ENCODE measurements at regions not wholly inside any gene's neighbourhood (a gene's known extent, or its start where the extent isn't known, plus 50 kb on each side); places are given as distances from the start of the nearest gene placed in this dataset.
"Not testable (repeated sequence)": the region's sequence is repeated elsewhere in the genome, so short reads cannot be mapped to it uniquely, and the experiment has no call there.

DNA sequence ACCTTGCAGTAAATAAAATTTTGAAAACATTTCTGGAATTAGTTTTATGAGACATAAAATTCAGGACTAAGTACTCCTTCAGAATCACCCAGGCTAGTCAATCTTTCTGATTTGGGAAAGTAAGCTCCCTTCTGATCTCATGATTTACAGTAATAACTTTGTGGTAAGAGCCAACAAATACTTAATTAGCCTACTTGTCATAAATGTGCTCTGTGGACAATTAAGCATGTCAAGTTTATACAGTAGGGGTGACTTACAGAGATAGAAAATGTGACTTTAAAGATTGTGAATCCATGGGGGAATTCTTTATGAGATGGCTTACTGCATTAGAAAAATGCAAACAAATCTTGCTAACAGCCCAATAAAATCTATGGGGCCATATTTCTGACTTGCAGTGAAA is 616.9 kb upstream of the GHITM start:
- DNase-seq, result no peak

DNA sequence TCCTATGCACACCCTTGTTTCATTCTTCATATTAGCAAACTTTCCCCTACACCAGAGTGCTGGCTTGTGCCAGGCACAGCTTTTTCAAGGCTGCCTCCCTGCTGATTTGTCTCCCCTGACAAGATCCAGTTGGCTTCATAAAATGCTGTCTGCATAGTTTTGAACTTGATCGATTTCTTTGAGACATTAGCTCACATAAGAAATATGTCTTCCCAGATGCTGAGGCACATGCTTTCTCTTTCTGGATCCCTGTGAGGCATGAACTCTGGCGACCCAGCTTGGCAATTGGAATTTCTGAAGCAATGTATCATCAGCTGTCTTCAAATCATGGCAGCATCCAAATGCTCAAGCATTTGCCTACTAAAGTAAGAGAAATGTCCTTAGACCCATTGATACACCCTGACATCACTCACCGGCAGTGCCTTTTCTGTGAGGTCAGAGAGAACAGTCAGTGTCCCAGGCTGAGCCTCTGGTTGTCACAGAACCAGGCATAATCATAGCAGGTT is 616.4 kb upstream of the GHITM start:
- DNase-seq, result peak; percentile 20

DNA sequence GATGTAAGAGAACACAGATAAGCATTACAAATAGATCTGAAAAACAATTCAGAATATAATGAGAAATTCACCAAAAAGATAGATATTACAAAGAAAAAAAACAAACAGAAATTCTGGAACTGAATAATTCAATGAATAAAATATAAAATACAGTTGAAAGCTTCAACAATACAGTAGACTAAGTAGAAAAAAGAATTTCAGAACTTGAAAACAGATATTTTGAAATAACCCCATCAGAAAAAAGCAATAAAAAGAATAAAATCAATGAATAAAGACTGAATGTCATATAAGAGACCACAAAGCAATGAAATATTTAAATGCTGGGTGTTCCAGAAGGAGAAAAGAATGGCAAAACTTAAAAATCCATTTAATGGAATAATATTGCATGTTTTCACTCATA is 611.4 kb upstream of the GHITM start:
- no peak for DNase-seq

DNA sequence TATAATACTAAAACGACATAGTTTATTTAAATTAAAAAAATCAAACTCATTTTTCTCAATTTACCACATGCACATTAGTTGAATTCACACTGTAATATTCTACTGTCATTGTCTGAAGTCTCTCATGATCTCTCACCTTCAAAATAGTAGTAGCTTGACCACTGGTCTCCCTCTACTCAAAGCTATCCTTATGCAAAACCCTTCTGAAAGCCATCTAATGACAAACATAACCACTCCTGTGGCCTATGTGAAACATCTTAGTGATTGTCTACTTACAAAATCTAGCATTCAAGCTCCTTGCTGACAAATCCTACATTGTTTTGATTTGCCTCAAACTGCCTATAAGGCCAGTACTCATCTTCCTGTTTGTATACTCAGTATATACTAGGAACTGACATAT is 606.0 kb upstream of the GHITM start:
- no peak for DNase-seq

DNA sequence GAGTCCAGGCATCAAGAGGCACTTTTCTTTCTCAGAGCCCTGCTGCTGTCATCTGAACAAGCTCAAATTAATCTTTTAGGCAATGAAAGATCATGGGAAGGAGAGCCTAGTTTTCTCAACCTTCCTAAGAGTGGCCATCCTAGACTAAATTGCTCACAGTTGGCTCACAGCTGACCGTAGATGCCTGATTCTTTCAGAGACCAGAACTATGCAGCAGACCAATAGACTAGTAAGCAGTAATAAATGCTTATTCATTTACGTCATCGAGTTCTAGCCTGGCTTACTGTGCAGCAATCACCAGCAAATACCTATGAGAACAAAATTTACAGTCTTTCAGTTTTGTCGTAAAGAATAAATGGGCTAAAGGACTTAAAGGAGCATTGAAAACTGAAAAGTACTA is 602.9 kb upstream of the GHITM start:
- no peak for DNase-seq

DNA sequence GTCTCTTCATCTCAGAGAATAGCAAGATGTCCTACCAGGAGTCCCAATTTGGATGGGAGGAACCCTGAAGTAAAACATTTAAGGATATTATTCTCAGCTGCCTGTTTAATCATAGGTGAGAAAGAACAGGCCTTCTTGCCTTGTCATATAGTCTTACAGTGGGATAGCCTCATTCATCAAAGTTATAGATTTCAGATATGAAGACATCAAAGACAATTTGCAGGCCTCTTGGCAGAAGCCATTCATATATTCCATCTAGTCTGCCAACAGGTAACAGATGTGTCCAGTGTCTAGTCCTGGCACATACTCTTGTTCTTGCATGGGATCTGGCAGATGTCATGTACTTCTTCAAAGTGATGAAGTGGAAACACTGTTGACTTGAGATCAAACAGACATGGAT is 601.3 kb upstream of the GHITM start:
- peak; percentile 76 for DNase-seq

DNA sequence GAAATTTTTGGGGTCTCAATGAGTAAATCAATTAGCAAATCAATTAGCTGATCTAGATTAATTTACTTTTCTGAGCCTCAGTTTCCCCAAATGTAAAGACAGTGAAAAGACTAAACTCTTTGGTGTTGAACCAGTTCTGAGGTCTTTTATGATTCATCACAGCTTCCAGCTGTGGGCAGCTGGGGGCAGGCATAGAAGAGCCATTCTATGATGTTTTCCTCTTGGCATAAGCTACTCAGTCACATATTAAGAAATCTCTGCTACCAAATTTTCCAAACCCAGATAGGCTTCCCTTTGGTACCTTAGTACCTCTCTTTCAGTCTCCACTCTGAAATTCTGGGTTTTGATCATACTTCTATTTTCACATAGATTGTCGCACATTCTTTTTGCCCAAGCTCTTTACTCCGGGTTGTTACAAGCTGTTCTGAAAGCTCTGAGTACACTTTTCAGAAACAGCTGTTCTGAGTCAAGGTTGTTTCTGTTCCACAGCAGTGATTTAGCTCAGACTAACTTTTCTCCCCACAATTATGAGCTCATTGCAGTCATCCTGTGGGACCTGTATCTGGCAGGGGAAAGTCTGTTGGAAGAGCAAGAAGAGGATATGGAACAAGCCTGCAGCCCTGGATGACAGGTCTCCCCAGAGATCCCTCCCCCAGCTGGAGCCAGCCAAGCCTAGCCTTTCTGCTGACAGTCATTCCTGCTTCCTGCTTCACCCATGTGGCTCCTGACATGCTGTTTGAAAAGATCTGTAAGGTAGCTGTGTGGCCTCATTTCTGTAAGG is 599.6 kb upstream of the GHITM start:
- no peak for DNase-seq

DNA sequence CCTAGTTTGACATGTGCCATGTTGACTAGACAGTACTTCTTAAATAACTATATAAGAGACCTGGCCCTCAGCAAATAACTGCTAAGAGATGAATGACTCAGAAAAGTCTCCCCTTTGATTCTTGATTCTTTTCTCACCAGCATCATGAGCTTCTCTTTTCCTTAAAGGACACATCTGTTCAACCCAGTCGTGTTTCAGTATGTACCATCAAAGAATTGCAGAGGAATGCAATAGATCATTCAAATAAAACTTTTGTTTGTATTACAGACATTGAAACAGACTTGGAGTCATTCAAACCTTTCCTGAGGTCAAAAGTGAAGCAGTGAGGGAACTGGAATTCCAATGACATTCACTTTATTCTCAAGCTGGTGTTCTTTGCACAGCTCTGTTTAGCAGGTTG is 598.3 kb upstream of the GHITM start:
- DNase-seq, result no peak

DNA sequence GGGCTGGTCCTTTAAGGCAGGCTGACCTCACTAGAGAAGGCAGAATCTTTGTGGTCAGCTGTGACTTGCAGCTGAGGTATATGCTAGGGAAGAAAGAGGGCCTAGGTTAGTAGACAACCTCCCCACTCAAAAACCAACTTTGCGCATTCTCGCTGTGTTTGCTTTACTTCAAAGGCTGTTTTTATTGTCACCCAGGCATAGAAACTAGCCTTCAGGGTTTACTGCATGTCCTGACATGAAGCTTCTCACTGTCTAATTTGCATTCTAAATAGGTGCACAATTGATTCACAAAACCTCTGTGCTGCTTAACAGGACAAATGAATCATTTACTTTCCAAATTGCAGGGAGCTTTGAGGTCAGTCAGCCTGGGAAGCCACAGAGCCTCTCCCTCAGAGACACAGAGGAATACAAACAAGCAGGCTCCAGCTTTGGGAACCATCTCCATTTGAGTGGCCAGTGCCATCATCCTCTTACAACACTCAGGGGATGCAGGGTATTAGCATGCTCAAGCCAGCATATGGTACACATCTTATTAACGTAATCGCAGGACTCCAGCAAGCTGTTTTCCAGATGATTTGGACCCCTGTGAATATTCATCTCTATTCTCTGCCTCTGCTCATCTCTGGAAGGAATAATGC is 596.4 kb upstream of the GHITM start:
- DNase-seq, result no peak

DNA sequence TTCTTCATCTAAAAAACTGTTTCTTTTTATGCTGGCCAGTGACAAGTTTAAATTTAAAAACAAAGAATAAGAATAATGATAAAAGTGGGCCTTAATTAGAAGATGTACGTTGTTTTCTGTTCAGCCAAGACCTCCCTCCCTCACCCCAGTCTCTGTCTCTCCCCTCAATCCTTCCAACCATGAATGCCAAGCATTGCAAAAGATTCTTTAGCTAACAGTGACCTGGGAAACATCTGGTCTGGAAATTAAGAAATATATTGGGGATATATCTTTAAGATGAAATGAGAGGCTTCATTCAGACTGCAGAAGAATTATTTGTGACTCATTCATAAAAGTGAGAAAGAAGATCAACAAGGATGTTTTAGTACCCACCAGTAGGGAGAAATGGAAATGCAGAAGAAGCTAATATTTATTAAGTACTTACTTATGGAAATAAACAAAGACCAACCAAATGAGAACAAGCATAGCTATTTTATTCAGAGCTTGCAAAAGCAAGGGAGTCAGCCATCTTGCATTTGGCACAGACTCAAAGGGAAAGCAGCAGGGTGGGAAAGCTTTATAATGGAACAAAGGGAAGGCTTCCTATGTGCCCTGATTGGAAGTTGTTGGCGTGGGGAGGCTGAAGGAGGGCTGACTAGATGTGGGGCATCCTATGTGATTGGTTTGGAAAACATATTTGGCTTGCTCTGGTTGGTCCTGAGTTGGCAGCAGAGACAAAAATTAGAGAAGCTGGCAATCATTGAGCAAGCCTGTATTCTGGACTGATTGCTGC is 595.4 kb upstream of the GHITM start:
- peak; percentile 66 for DNase-seq

DNA sequence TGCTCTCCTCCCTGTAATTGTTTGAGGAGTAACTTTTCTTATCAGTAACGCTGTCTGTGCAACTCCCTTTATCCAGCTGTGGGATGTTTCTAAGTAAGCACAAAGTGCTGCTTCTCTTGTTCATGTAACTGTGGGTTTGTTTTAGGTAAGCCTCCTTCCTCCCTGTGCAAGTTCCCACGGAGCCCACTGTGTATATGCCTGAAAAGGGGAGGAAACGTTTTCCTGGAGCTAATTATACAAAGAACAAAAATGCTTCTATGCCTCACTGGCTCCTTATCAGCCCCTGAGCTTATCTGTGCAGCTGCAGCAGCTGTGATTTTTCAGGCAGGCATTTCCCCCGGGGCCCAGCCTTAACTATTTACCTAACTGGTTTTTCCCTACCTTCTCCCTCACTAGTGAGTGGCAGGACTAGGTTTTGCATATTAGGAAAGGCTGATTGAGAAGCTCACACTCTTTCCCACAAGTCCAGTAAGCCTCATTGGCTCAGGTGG is 593.4 kb upstream of the GHITM start:
- no peak for DNase-seq

DNA sequence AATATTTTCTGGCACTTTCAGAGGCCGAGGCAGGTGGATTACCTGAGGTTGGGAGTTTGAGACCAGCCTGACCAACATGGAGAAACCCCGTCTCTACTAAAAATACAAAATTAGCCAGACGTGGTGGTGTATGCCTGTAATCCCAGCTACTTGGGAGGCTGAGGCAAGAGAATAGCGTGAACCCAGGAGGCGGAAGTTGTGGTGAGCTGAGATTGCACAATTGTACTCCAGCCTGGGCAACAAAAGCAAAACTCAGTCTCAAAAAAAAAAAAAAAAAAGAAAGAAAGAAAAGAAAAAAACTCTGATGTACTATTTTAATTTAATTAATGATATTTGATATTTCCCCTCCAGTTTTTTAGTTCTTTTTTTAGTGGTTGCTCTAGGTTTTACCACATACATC is 588.1 kb upstream of the GHITM start:
- not testable (repeated sequence) for DNase-seq

DNA sequence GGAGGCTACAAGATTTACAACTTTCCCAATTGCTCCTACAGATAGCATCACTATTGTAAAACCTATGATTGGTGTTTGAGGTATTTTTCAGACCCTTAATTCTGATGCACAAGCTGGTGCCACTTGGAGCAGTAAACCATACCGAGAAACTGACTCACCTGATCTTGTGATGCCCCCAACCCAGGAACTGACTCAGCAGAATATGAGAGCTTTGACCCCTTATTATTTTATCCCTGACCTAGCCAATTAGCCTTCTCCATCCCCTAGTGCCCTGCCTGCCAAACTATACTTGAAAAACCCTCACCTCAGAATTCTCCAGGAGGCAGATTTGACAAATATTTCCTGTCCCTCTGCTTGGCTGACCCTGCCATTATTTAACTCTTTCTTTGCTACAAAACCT is 585.9 kb upstream of the GHITM start:
- no peak for DNase-seq

DNA sequence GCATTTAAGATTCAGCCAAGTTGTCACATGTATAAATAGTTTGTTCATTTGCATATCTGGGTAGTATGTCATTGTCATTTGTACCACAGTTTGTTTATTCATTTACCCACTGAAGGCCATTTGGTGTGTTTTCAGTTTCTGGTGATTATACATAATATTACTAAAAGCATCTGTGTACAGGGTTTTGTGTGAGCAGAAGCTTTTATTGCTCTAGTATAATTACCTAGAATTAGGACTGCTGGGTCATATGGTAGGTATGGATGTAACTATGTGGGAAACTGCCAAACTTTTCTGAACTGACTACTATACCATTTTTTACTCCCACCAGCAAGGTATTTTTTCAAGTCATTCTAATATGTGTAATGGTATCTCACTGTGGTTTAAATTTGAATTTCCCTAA is 584.0 kb upstream of the GHITM start:
- no peak for DNase-seq

DNA sequence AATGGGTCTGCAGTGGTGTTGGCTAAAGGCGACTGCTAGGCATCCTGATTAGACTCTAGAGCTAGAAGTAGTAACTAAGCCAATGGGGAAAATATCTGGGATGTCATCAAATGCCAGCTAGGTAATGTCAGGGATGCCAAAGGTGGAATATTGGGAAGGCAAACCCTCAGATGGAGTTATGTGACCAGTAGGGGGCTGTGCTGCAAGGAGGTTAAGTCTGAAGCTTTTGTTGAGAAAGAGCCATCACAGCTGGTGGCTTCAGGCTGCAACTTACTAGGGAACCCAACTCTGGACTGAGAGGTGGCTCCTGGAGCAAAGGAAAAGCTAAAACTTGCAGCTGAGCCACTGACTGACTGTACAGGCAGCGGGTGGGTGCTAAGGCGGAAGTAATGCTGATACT is 576.9 kb upstream of the GHITM start:
- DNase-seq, result no peak

DNA sequence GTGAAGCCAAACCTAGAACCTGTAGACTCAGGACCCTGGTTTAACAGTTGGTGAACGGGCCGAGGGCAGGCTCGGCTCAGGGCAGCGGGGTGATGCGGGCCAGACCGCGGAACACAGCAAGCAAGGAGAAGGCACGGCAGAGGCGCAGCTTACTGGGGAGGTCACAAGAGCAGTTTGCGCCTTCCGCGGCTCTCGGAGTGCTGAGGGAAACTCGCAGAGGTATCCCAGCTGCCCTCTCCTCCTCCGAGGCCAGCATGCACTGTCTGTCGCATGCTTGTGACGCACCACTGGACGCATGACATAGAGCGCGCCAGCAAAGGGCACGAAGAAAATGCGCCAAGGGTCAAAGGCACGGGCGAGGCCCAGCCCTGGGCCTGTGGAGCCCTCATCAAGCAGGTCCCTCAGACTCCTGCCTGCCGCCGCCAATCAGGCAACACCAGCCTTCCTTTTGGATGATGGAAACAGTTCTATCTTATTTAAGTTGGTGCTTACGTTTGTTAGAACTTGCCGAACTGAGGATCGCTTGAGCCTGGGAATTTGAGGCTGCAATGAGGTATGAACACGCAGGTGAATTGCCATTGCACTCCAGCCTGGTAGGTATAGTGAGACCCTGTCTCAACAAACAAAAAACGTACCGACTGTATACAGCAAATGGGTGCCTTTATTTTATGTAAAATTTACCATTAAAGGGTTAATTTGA is 574.3 kb upstream of the GHITM start:
- no peak for DNase-seq

DNA sequence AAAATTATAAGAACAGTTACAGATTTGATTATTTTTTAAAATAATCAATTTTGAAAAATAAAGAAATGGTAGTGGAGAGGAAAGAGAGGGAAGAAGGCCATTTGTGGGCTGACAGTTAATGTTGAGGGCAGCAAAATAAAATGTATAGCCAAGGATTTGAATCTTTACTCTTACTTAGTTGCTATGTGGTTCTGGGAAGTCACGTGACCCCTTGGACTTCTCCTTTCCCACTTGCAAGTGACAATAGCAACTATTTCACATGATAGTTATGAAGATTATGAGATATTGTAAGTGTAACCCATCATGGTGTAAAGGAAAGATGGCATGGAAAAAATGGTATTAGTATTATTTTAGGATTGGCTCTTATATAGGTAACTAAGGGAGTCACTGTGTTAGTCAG is 567.3 kb upstream of the GHITM start:
- DNase-seq, result no peak

DNA sequence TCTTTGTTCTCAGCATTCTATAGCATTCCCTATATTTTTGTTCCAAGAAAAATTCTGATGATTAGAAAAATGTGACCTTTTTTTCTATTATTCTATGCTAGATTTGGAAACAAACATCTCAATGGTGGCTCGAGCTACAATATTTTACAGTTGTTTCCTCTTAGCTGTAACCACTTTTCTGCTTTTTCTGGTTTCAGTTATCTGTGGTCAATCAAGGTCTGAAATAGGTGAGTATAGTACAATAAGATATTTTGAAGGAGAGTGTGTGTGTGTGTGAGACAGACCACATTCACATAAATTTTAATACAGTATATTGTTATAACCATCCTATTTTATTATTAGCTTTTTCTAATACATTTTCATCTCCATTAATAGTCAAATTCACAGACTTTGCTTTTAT is 564.5 kb upstream of the GHITM start:
- DNase-seq, result no peak

DNA sequence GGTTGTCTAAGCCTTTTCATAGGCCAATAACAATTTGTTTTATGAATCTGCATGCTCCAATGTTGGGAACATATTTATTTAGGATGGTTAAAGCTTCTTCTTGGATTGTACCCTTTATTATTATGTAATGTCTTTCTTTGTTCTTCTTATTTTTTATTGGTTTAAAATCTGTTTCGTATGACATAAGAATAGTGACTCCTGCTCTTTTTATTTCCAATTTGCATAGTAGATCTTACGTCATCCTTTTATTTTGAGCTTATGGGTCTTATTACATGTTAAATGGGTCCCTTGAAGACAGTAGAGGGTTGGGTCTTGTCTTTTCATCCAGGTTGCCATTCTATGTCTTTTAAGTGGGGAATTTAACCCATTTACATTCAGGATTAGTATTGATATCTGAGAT is 561.9 kb upstream of the GHITM start:
- DNase-seq, result no peak

DNA sequence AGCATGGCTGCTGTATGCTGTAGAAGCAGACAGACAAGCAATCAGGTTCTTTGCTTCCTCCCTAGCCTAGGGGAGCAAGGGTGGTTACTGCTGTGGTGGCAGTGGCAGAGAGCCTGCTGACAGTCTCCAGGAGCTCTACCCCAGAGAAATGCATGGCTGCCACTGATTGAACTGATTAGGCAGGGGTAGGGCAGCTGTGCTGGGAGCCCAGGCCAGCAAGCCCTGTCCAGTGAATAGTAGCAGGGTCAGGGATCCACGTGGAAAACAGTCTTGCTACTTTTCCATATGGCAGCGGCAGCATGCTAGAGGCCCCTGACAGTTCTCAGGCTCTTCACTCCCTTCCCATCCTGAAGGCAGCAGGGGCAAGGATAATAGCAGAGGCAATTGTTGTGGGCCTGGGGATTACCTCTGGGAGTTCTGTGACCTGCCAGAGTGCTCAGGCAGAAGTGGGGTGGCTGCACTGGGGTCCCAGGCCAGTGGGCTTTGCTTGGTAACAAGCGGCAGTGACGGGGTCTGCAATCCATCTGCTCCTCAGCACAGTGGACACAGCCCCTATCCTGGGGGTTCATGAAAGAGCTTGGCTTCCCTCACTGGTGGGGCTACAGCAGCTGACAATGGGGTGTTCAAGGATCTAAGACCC is 558.8 kb upstream of the GHITM start:
- DNase-seq, result no peak

DNA sequence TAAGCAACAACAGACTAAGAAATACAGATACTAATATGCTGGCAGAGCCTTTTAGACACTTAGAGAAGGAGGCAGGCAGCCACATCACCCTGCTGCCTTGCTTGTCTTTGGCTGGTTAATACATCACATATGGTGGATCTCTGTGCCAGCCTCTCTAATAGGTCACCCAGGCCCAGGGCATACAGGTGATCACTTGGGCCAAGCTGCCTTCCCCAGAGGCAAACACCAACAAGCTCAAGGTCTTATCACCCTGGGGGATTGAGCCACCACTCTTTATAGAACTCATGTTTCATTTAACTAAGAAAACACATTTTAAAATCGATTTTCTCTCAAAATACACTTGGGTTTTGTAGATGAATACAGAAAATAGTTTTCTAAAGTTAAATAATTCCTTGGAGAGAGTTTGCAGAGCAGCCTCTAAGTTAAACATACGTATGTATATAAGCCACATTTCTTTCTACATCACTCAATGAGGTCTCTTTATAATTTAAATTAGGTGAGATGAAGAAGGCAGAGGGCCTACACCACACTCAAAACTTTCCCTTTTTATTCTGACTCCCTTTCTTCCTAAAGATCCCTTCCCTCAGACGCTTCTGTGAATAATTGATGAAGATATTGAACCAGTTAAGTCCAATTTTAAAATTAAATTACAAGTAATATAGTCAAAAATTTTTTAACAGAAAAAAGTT is 556.8 kb upstream of the GHITM start:
- DNase-seq, result peak; percentile 3

DNA sequence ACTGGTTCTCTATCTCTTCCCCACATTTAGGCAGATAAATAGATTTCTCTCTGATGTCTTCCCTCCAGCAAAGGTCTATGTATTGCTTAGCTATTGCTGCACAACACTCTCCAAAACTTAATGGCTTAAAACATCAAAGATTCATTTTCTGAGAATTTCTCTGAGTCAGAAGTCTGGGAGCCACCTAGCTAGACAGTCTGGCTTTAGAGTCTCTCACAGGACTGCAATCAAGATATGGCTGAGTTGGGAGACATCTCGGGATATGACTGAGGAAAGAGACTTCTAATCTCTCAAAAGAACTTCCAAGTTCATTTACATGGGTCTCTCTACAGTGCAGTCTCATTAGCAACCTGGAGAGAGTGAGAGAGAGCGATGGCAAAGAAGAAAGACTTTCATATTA is 553.6 kb upstream of the GHITM start:
- DNase-seq, result no peak

Measured in NCI-H446 treated with DMSO at 0.1 percent for 48 hours (cell line).